HEK293 (cell line): ENCODE measurements at regions not wholly inside any gene's neighbourhood (a gene's known extent, or its start where the extent isn't known, plus 50 kb on each side); places are given as distances from the start of the nearest gene placed in this dataset.

Source experiments
- CTCF ChIA-PET: fragments of 350-600 bp; formaldehyde crosslinking; extraction: SDS; loops from one replicate; lab custom pipeline; 2021; ENCODE audit warnings: antibody characterized with exemption; lab: Yijun Ruan, JAX
- POLR2A ChIA-PET: fragments of 300-600 bp; formaldehyde crosslinking; extraction: SDS; loops from one replicate; lab custom pipeline; 2020; ENCODE audit warnings: antibody characterized with exemption, inconsistent platforms; lab: Yijun Ruan, JAX
- H3K27ac ChIP-seq: fragments of 200-500 bp; sonication (Bioruptor generic); 2 replicates; pipeline ENCODE4 v1.5.1; 2014; ENCODE audit warnings: low read depth, low read length, control low read depth, inconsistent platforms; ENCODE audit errors: extremely low read depth
- H3K36me3 ChIP-seq, 2 experiments: fragments of 200-500 bp in 1 of 2; sonication (Bioruptor generic) in 1 of 2; 1 replicate in 1 of 2; 2 replicates in 1 of 2; pipeline ENCODE4 v1.5.1; 2014 to 2017; ENCODE audit warnings: inconsistent platforms in 2 of 2, low read length in 2 of 2; ENCODE audit not compliant: control insufficient read depth in 2 of 2, insufficient read depth in 1 of 2
- H3K4me1 ChIP-seq: fragments of 200-500 bp; sonication (Bioruptor generic); 2 replicates; pipeline ENCODE4 v1.5.1; 2014; ENCODE audit warnings: mild to moderate bottlenecking, low read length, inconsistent platforms; ENCODE audit not compliant: control insufficient read depth, insufficient read depth
- H3K4me3 ChIP-seq: 2 replicates; pipeline ENCODE4 v1.5.1; 2011; ENCODE audit warnings: low read depth, mild to moderate bottlenecking, control low read depth, low read length, moderate library complexity
- H3K9me3 ChIP-seq: fragments of 200-500 bp; sonication (Bioruptor generic); 2 replicates; pipeline ENCODE4 v1.5.1; 2014; ENCODE audit warnings: low read depth, low read length, inconsistent platforms; ENCODE audit not compliant: control insufficient read depth, insufficient read depth
- EGR2 ChIP-seq: fragments of 450-650 bp; formaldehyde crosslinking; IDR thresholded peaks from 2 replicates; pipeline ENCODE4 v1.5.1; 2016; ENCODE audit warnings: low read depth, missing biosample characterization, missing genetic modification characterization
- GLIS2 ChIP-seq: fragments of 450-650 bp; formaldehyde crosslinking; IDR thresholded peaks from 2 replicates; pipeline ENCODE4 v1.5.1; 2016; ENCODE audit warnings: missing biosample characterization, missing genetic modification characterization
- MEIS1 ChIP-seq: sonication (generic); formaldehyde crosslinking; IDR thresholded peaks from 2 replicates; pipeline ENCODE4 v1.8.1; 2022; ENCODE audit warnings: missing genetic modification reagents, mild to moderate bottlenecking, borderline replicate concordance
- PRDM6 ChIP-seq: fragments of 450-650 bp; formaldehyde crosslinking; IDR thresholded peaks from 2 replicates; pipeline ENCODE4 v1.5.1; 2017; ENCODE audit warnings: missing biosample characterization, missing genetic modification characterization
- RBAK ChIP-seq: fragments of 450-650 bp; formaldehyde crosslinking; IDR thresholded peaks from 2 replicates; pipeline ENCODE4 v1.5.1; 2016; ENCODE audit warnings: missing biosample characterization, missing genetic modification characterization
- SCRT1 ChIP-seq: fragments of 450-650 bp; formaldehyde crosslinking; IDR thresholded peaks from 2 replicates; pipeline ENCODE4 v1.5.1; 2016; ENCODE audit warnings: missing biosample characterization, missing genetic modification characterization, borderline replicate concordance
- ZNF157 ChIP-seq: fragments of 450-650 bp; formaldehyde crosslinking; IDR thresholded peaks from 2 replicates; pipeline ENCODE4 v1.5.1; 2016; ENCODE audit warnings: missing biosample characterization, missing genetic modification characterization
- ZNF174 ChIP-seq: fragments of 450-650 bp; formaldehyde crosslinking; IDR thresholded peaks from 2 replicates; pipeline ENCODE4 v1.5.0; 2017; ENCODE audit warnings: missing biosample characterization, mild to moderate bottlenecking, missing genetic modification characterization
- ZNF175 ChIP-seq: fragments of 450-650 bp; formaldehyde crosslinking; IDR thresholded peaks from 2 replicates; pipeline ENCODE4 v1.5.1; 2016; ENCODE audit warnings: missing biosample characterization, missing genetic modification characterization
- ZNF202 ChIP-seq: fragments of 450-650 bp; formaldehyde crosslinking; IDR thresholded peaks from 2 replicates; pipeline ENCODE4 v1.5.1; 2016; ENCODE audit warnings: missing biosample characterization, missing genetic modification characterization, borderline replicate concordance
- ZNF239 ChIP-seq: fragments of 450-650 bp; formaldehyde crosslinking; IDR thresholded peaks from 2 replicates; pipeline ENCODE4 v1.5.1; 2016; ENCODE audit warnings: missing biosample characterization, missing genetic modification characterization
- ZNF266 ChIP-seq: fragments of 450-650 bp; formaldehyde crosslinking; IDR thresholded peaks from 2 replicates; pipeline ENCODE4 v1.5.1; 2016; ENCODE audit warnings: missing biosample characterization, missing genetic modification characterization, low read depth
- ZNF274 ChIP-seq, 2 experiments: fragments of 200-500 bp in 1 of 2; fragments of 450-650 bp in 1 of 2; sonication (Bioruptor generic) in 1 of 2; formaldehyde crosslinking in 1 of 2; IDR thresholded peaks; 2 replicates each; pipeline versions ENCODE4 v1.5.1 to v1.6.1; 2014 to 2016; ENCODE audit warnings: borderline replicate concordance in 1 of 2, inconsistent platforms in 1 of 2, low read length in 1 of 2, missing biosample characterization in 1 of 2, missing genetic modification characterization in 1 of 2
- ZNF423 ChIP-seq: fragments of 450-650 bp; formaldehyde crosslinking; IDR thresholded peaks from 2 replicates; pipeline ENCODE4 v1.5.1; 2016; ENCODE audit warnings: missing biosample characterization, missing genetic modification characterization
- ZNF426 ChIP-seq: fragments of 450-650 bp; formaldehyde crosslinking; IDR thresholded peaks from 2 replicates; pipeline ENCODE4 v1.5.1; 2017; ENCODE audit warnings: missing biosample characterization, missing genetic modification characterization, mild to moderate bottlenecking, inconsistent platforms, moderate library complexity
- ZNF530 ChIP-seq: fragments of 450-650 bp; formaldehyde crosslinking; IDR thresholded peaks from 2 replicates; pipeline ENCODE4 v1.5.1; 2016; ENCODE audit warnings: low read depth, missing biosample characterization, missing genetic modification characterization
- ZNF555 ChIP-seq: fragments of 450-650 bp; formaldehyde crosslinking; conservative IDR thresholded peaks from 2 replicates; pipeline ENCODE4 v1.5.1; 2017; ENCODE audit warnings: missing biosample characterization, mild to moderate bottlenecking, missing genetic modification characterization, inconsistent platforms
- ZNF558 ChIP-seq: fragments of 450-650 bp; formaldehyde crosslinking; IDR thresholded peaks from 2 replicates; pipeline ENCODE4 v1.5.1; 2016; ENCODE audit warnings: missing biosample characterization, missing genetic modification characterization
- ZNF596 ChIP-seq: fragments of 450-650 bp; IDR thresholded peaks from 2 replicates; pipeline ENCODE4 v1.5.0; 2018; ENCODE audit warnings: missing biosample characterization, mild to moderate bottlenecking, missing genetic modification characterization, moderate library complexity
- ZNF610 ChIP-seq: fragments of 450-650 bp; formaldehyde crosslinking; IDR thresholded peaks from 2 replicates; pipeline ENCODE4 v1.5.1; 2016; ENCODE audit warnings: missing biosample characterization, missing genetic modification characterization, borderline replicate concordance
- ZNF658 ChIP-seq: fragments of 450-650 bp; formaldehyde crosslinking; IDR thresholded peaks from 2 replicates; pipeline ENCODE4; 2016; ENCODE audit warnings: missing biosample characterization, missing genetic modification characterization
- ZNF664 ChIP-seq: fragments of 450-650 bp; formaldehyde crosslinking; IDR thresholded peaks from 2 replicates; pipeline ENCODE4 v1.5.1; 2016; ENCODE audit warnings: missing biosample characterization, missing genetic modification characterization
- ZNF677 ChIP-seq: fragments of 450-650 bp; IDR thresholded peaks from 2 replicates; pipeline ENCODE4 v1.5.0; 2018; ENCODE audit warnings: missing biosample characterization, mild to moderate bottlenecking, missing genetic modification characterization, moderate library complexity
- ZNF76 ChIP-seq: fragments of 450-650 bp; formaldehyde crosslinking; IDR thresholded peaks from 2 replicates; pipeline ENCODE4; 2016; ENCODE audit warnings: low read depth, missing biosample characterization, missing genetic modification characterization, borderline replicate concordance
- ZSCAN30 ChIP-seq: fragments of 450-650 bp; IDR thresholded peaks from 2 replicates; pipeline ENCODE4 v1.5.1; 2018; ENCODE audit warnings: missing biosample characterization, mild to moderate bottlenecking, missing genetic modification characterization, moderate library complexity
- TF ChIP-seq, protein P1 (sequence below): fragments of 450-650 bp; formaldehyde crosslinking; IDR thresholded peaks from 2 replicates; pipeline ENCODE4 v1.5.1; 2017; ENCODE audit warnings: missing biosample characterization, mild to moderate bottlenecking, missing genetic modification characterization, moderate library complexity
- TF ChIP-seq, protein P2 (sequence below): fragments of 450-650 bp; formaldehyde crosslinking; IDR thresholded peaks from 2 replicates; pipeline ENCODE4 v1.5.1; 2016; ENCODE audit warnings: missing biosample characterization, missing genetic modification characterization

DNA sequence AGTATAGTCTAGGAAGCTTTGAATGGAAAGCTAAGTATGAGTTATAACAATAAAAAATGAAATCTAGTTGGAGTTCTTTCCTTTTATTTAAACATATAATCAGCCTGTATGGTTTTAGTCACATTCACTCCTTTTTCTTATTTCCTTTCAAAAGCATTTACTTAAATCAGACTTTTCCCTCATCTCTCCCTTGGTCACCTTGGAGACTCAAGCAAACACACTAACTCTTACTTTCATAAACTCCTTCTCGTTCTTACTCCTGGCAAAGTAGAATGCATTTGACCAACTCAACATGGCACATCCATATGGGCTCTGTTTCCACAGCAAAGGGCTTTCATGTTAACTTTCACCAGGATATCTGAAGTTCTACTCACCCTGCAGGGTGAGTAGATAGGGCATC, 400.0 kb downstream of the LMO7 start (continued):
- TF ChIP-seq, protein P1, sequence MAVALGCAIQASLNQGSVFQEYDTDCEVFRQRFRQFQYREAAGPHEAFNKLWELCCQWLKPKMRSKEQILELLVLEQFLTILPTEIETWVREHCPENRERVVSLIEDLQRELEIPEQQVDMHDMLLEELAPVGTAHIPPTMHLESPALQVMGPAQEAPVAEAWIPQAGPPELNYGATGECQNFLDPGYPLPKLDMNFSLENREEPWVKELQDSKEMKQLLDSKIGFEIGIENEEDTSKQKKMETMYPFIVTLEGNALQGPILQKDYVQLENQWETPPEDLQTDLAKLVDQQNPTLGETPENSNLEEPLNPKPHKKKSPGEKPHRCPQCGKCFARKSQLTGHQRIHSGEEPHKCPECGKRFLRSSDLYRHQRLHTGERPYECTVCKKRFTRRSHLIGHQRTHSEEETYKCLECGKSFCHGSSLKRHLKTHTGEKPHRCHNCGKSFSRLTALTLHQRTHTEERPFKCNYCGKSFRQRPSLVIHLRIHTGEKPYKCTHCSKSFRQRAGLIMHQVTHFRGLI (tag by site-specific recombination): no peak
- TF ChIP-seq ZNF558 (tag by site-specific recombination): no peak

DNA sequence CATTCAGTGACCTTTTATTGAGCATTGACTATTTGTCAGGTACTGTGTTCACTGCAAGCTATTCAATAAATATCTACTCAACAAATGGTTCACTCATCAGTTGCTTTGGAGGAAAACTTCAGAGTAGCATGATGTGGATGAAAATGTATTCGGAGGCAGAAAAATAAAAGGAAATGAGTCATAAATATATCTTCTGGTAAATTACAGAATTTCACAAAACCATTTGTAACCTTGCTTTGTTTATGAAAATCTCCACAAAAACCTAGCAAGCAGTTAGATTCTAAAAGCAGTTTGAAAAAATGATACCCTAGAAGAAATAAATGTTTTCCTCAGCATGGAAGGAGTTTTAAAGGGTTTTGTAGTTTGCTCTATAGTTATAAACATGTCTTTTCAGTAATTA, 399.6 kb downstream of the LMO7 start:
- Histone ChIP-seq H3K27ac (no peak overlapping the region), H3K4me3 (no peak overlapping the region), H3K9me3 (no peaks in the 10 kb centered on the region), H3K4me1 (no peaks in the 10 kb centered on the region), H3K36me3 (no peaks in the 10 kb centered on the region)
- ChIA-PET CTCF (interaction anchor here (0.7 kb wide), 1 partner anchor 868 kb away, joined by 3 read pairs; no protein-coding TSS in a partner anchor), POLR2A (no interaction called here)
- TF ChIP-seq ZNF558 (tag by site-specific recombination) (no peak), ZNF664 (no peak), ZNF423 (tag by site-specific recombination) (no peak)

- TF ChIP-seq ZSCAN30 (no peak), ZNF555 (tag by site-specific recombination) (no peak), RBAK (tag by site-specific recombination) (no peak), ZNF426 (no peak), ZNF239 (tag by site-specific recombination) (no peak), ZNF677 (tag by site-specific recombination) (no peak), ZNF174 (tag by site-specific recombination) (no peak), ZNF530 (no peak), GLIS2 (tag by site-specific recombination) (no peak), ZNF157 (no peak)
- TF ChIP-seq, all 188 proteins: peak for 0
- no peaks in the 10 kb centered on the region for H3K4me1 ChIP-seq
- H3K9me3 ChIP-seq: no peaks in the 10 kb centered on the region
- no peak overlapping the region for H3K4me3 ChIP-seq
- no peaks in the 10 kb centered on the region for H3K36me3 ChIP-seq
- POLR2A ChIA-PET: no interaction called here
- CTCF ChIA-PET: no interaction called here
- H3K27ac ChIP-seq: no peak overlapping the region
These were observed 393.6 kb downstream of the LMO7 start for GRCh38 chr13:76029706-76030105.

DNA sequence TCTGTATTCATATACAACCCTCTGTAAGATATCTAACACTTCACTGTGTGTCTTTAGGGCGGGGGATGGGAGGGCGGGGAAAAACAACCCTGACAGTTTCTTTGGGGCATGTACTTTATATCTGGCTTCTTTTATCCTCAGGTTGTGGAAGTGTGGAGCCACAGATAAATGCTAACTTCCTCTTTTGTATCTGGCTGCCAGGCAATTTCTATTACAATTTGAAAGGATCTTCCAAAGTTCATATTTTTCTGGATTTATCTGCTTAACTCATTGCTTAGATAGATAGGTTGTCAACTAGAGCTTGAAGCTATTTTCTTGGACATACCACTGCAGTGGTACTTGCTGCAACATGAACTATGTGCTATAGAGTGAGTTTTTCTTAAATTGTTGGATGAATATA, 393.0 kb downstream of the LMO7 start:
- CTCF ChIA-PET: no interaction called here
- H3K4me3 ChIP-seq: no peak overlapping the region
- POLR2A ChIA-PET: no interaction called here
- TF ChIP-seq, protein P2, sequence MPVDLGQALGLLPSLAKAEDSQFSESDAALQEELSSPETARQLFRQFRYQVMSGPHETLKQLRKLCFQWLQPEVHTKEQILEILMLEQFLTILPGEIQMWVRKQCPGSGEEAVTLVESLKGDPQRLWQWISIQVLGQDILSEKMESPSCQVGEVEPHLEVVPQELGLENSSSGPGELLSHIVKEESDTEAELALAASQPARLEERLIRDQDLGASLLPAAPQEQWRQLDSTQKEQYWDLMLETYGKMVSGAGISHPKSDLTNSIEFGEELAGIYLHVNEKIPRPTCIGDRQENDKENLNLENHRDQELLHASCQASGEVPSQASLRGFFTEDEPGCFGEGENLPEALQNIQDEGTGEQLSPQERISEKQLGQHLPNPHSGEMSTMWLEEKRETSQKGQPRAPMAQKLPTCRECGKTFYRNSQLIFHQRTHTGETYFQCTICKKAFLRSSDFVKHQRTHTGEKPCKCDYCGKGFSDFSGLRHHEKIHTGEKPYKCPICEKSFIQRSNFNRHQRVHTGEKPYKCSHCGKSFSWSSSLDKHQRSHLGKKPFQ (tag by site-specific recombination): no peak
- TF ChIP-seq MEIS1 (CRISPR knock-in tag): no peak
- TF ChIP-seq ZNF76 (tag by site-specific recombination): no peak
- no peak for TF ChIP-seq ZNF266 (tag by site-specific recombination)
- no peak for TF ChIP-seq ZNF610 (tag by site-specific recombination)
- TF ChIP-seq ZNF175 (tag by site-specific recombination): no peak
- no peak for TF ChIP-seq ZNF596 (tag by site-specific recombination)
- TF ChIP-seq ZNF274 (IDR thresholded peaks at IDR 0.05; ENCODE audit: low read length): no peak
- TF ChIP-seq ZNF274 (tag by site-specific recombination; IDR thresholded peaks at IDR 0.05; ENCODE audit: borderline replicate concordance): no peak
- TF ChIP-seq ZNF202 (tag by site-specific recombination): no peak
- TF ChIP-seq ZNF658: no peak
- no peak for TF ChIP-seq ZNF530
- TF ChIP-seq PRDM6: no peak
- TF ChIP-seq EGR2 (tag by site-specific recombination): no peak
- no peak for TF ChIP-seq SCRT1 (tag by site-specific recombination)

More for the DNA sequence above, 393.0 kb downstream of the LMO7 start:
- no peaks in the 10 kb centered on the region for H3K4me1 ChIP-seq
- no peaks in the 10 kb centered on the region for H3K36me3 ChIP-seq
- H3K9me3 ChIP-seq: no peaks in the 10 kb centered on the region
- H3K27ac ChIP-seq: no peak overlapping the region
